Left lung (tissue), 4 donors: ENCODE measurements at regions not wholly inside any gene's neighbourhood (a gene's known extent, or its start where the extent isn't known, plus 50 kb on each side); places are given as distances from the start of the nearest gene placed in this dataset.

Experiments
- ATAC-seq: fragments of 200-7000 bp; cut with Tn5 transposase; one replicate; pipeline ENCODE4 v1.9.1; 2020; ENCODE audit warnings: moderate library complexity
- DNase-seq, 4 donors: peaks; one replicate each; pipeline ENCODE4 v3.0.0-alpha.2; 2013 to 2020
- H3K27ac ChIP-seq, 2 donors: fragments of 200-600 bp; sonication (generic) in 1 of 2; one replicate each; pipeline versions ENCODE4 v1.5.0 to v1.8.0; 2020 to 2021
- H3K27me3 ChIP-seq, 2 donors: fragments of 200-600 bp; sonication (generic) in 1 of 2; one replicate each; pipeline versions ENCODE4 v1.5.0 to v1.8.0; 2020 to 2021
- H3K36me3 ChIP-seq, 2 donors: fragments of 200-600 bp; sonication (generic) in 1 of 2; one replicate each; pipeline versions ENCODE4 v1.5.0 to v1.8.0; 2020 to 2021
- H3K4me1 ChIP-seq, 2 donors: fragments of 200-600 bp; one replicate each; pipeline ENCODE4 v1.8.0; 2021
- H3K4me3 ChIP-seq, 2 donors: fragments of 200-600 bp; sonication (generic) in 1 of 2; one replicate each; pipeline versions ENCODE4 v1.5.0 to v1.8.0; 2020 to 2021; ENCODE audit warnings: mild to moderate bottlenecking in 1 of 2
- H3K9me3 ChIP-seq, 2 donors: fragments of 200-600 bp; sonication (generic) in 1 of 2; one replicate each; pipeline versions ENCODE4 v1.5.0 to v1.8.0; 2020 to 2021
- CTCF ChIP-seq, 2 donors: fragments of 200-600 bp; sonication (generic) in 1 of 2; IDR thresholded peaks; one replicate each; pipeline versions ENCODE4 v1.5.0 to v1.8.0; 2021; ENCODE audit warnings: antibody characterized with exemption in 2 of 2
- intact Hi-C, 2 donors: fragments of 100-400 bp; cut with DNase I; formaldehyde crosslinking; loops; one replicate each; pipeline versions ENCODE4 v1.11.2 to v1.14.2; 2022
- donor health status: DM: no; HTN: yes; CAD: no.
- donor health status: DM: no; HTN: no; CAD: no.

- Histone ChIP-seq H3K4me3 (peak overlapping the region; percentile 3 to 8), H3K27ac (no peak overlapping the region)
Observed at GRCh38 chr5:117455236-117456233, 880.9 kb upstream of the SEMA6A start.

GRCh38 chr5:117454716-117455212 lies 880.1 kb upstream of the SEMA6A start:
- Histone ChIP-seq H3K27me3 (peaks cover 0 to 7% of the 10 kb centered on the region in 2 donors), H3K36me3 (no peaks in the 10 kb centered on the region), H3K27ac (no peak overlapping the region), H3K4me1 (no peaks in the 10 kb centered on the region), H3K9me3 (no peaks in the 10 kb centered on the region), H3K4me3 (peak overlapping the region in 1 of 2 donors; percentile 8)
- ATAC-seq (peak; percentile 97), DNase-seq (peak in 3 of 4 donors; percentile 30 to 52 (median 37))
- intact Hi-C loops, result no loop called here
- peak; percentile 76 to 77 for TF ChIP-seq CTCF (IDR thresholded peaks at IDR 0.05)

More at GRCh38 chr5:117455236-117456233, 880.9 kb upstream of the SEMA6A start:
- peaks cover 0 to 7% of the 10 kb centered on the region in 2 donors for H3K27me3 ChIP-seq
- ATAC-seq (peak; percentile 77), DNase-seq (peak in 1 of 4 donors; percentile 26)
- intact Hi-C loops, result no loop called here
- H3K4me1 ChIP-seq, result no peaks in the 10 kb centered on the region
- no peaks in the 10 kb centered on the region for H3K36me3 ChIP-seq
- H3K9me3 ChIP-seq, result no peaks in the 10 kb centered on the region
- peak in 1 of 2 donors; percentile 20 for TF ChIP-seq CTCF (IDR thresholded peaks at IDR 0.05)

GRCh38 chr5:117436846-117437245 lies 862.2 kb upstream of the SEMA6A start:
- Histone ChIP-seq H3K4me1 (no peaks in the 10 kb centered on the region), H3K27me3 (no peaks in the 10 kb centered on the region), H3K9me3 (no peaks in the 10 kb centered on the region), H3K4me3 (no peak overlapping the region), H3K36me3 (no peaks in the 10 kb centered on the region), H3K27ac (no peak overlapping the region)
- ATAC-seq, result no peak
- intact Hi-C loops, result no loop called here
- TF ChIP-seq CTCF (IDR thresholded peaks at IDR 0.05), result no peak
- DNase-seq, result no peak

GRCh38 chr5:117435203-117435602 lies 860.6 kb upstream of the SEMA6A start:
- Histone ChIP-seq H3K36me3 (no peaks in the 10 kb centered on the region), H3K9me3 (no peaks in the 10 kb centered on the region), H3K27me3 (no peaks in the 10 kb centered on the region), H3K4me3 (no peak overlapping the region), H3K27ac (no peak overlapping the region), H3K4me1 (no peaks in the 10 kb centered on the region)
- ATAC-seq, result no peak
- no peak for DNase-seq
- intact Hi-C loops, result no loop called here
- TF ChIP-seq CTCF (IDR thresholded peaks at IDR 0.05), result no peak

- H3K27me3 ChIP-seq, result no peaks in the 10 kb centered on the region
- H3K27ac ChIP-seq, result no peak overlapping the region
- ATAC-seq (no peak), DNase-seq (peak in 1 of 4 donors; percentile 46)
- TF ChIP-seq CTCF (IDR thresholded peaks at IDR 0.05), result no peak
- H3K9me3 ChIP-seq, result no peaks in the 10 kb centered on the region
- no peaks in the 10 kb centered on the region for H3K36me3 ChIP-seq
- no peaks in the 10 kb centered on the region for H3K4me1 ChIP-seq
- H3K4me3 ChIP-seq, result no peak overlapping the region
- intact Hi-C loops, result no loop called here
Observed at GRCh38 chr5:117434254-117434653, 859.6 kb upstream of the SEMA6A start.
